ENCODE measurements at regions not wholly inside any gene's neighbourhood (a gene's known extent, or its start where the extent isn't known, plus 50 kb on each side); places are given as distances from the start of the nearest gene placed in this dataset.
"Not testable (repeated sequence)": the region's sequence is repeated elsewhere in the genome, so short reads cannot be mapped to it uniquely, and the experiment has no call there.

- H3K9me3 ChIP-seq (ENCODE audit: insufficient read depth, low read depth) = peaks cover 20% of the 10 kb centered on the region
- peak in 1 of 2 experiments; percentile 32 for DNase-seq
- H3K4me1 ChIP-seq (replicated peaks; ENCODE audit: insufficient read depth); H4K20me1 ChIP-seq (ENCODE audit: insufficient read depth); H3K4me2 ChIP-seq; POLR2A ChIA-PET (ENCODE audit: unreplicated experiment); H2AFZ ChIP-seq; H3K36me3 ChIP-seq (ENCODE audit: low read depth); H3K27ac ChIP-seq; H3K9me2 ChIP-seq (ENCODE audit: insufficient read depth); CTCF ChIA-PET; H3K27me3 ChIP-seq (ENCODE audit: insufficient read depth, low read depth); BruUV-seq (replicated peaks); H3F3A ChIP-seq (ENCODE audit: insufficient read depth, low read depth); H3K4me3 ChIP-seq; H3K79me2 ChIP-seq (ENCODE audit: low read depth); intact Hi-C loops (cut with micrococcal nuclease; ENCODE audit: unreplicated experiment): not testable (repeated sequence)
Observed at GRCh38 chr19:23984911-23985310, 70.2 kb downstream of the ZNF726 start.

DNA sequence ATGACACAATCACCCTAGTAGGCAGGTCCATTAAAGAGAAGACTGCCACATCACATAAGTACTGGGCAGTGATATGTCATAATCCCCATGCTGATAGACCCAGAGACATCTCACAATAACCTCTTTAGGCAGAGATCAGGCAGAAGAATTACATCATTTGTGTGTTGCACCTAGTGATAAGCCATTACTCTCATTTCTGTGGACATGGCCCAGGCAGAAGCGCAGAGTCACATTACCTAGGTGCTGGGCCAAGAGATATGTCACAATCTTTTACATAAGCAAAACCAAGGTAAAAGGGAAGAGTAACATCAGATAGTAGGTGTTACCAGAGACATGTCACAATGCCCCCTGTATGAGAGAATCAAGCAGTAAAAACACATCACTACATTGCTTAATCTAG, 71.9 kb downstream of the ZNF726 start:
- H4K20me1 ChIP-seq (ENCODE audit: insufficient read depth) = no peaks in the 10 kb centered on the region
- peaks cover 12% of the 10 kb centered on the region for H3K4me1 ChIP-seq (replicated peaks; ENCODE audit: insufficient read depth)
- no peak overlapping the region for H3K27ac ChIP-seq
- ChIA-PET CTCF (no interaction called here), POLR2A (ENCODE audit: unreplicated experiment) (no interaction called here)
- intact Hi-C loops (cut with micrococcal nuclease; ENCODE audit: unreplicated experiment) = no loop called here
- 0 out of 2 replicates have a peak, but pooled peaks cover 9% of the 10 kb centered on the region for H3F3A ChIP-seq (ENCODE audit: insufficient read depth, low read depth)
- TF ChIP-seq, protein P1, sequence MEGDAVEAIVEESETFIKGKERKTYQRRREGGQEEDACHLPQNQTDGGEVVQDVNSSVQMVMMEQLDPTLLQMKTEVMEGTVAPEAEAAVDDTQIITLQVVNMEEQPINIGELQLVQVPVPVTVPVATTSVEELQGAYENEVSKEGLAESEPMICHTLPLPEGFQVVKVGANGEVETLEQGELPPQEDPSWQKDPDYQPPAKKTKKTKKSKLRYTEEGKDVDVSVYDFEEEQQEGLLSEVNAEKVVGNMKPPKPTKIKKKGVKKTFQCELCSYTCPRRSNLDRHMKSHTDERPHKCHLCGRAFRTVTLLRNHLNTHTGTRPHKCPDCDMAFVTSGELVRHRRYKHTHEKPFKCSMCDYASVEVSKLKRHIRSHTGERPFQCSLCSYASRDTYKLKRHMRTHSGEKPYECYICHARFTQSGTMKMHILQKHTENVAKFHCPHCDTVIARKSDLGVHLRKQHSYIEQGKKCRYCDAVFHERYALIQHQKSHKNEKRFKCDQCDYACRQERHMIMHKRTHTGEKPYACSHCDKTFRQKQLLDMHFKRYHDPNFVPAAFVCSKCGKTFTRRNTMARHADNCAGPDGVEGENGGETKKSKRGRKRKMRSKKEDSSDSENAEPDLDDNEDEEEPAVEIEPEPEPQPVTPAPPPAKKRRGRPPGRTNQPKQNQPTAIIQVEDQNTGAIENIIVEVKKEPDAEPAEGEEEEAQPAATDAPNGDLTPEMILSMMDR (conservative IDR thresholded peaks at IDR 0.05) = no peak
- no peaks in the 10 kb centered on the region for H3K9me2 ChIP-seq (ENCODE audit: insufficient read depth)
- no peaks in the 10 kb centered on the region for H3K79me2 ChIP-seq (ENCODE audit: low read depth)
- BruUV-seq (replicated peaks) = no TSS peak
- H2AFZ ChIP-seq = no peak overlapping the region
- H3K4me3 ChIP-seq = no peak overlapping the region
- peak in 1 of 2 experiments; percentile 34 for DNase-seq
- no peaks in the 10 kb centered on the region for H3K27me3 ChIP-seq (ENCODE audit: insufficient read depth, low read depth)
- H3K4me2 ChIP-seq = no peak overlapping the region
- H3K9me3 ChIP-seq (ENCODE audit: insufficient read depth, low read depth) = peaks cover 21% of the 10 kb centered on the region
- no peaks in the 10 kb centered on the region for H3K36me3 ChIP-seq (ENCODE audit: low read depth)

DNA sequence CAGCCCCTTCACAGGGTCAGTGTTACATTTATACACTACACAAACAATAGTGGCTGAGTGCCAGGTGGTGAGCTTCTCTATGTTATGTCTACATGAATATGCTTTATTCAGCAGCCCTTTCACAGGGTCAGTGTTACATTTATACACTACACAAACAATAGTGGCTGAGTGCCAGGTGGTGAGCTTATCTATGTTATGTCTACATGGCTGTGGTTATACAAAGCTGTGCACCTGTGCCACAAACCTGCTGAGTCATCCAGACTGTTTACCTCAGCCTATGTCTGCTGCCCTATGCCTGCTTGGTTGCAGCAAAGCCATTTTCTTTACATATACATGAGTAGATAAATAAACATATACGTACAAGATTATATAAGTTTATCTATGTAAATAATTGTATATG, 76.5 kb downstream of the ZNF726 start:
- Histone ChIP-seq H3K9me3 (ENCODE audit: insufficient read depth, low read depth) (peaks cover 31% of the 10 kb centered on the region), H3K27me3 (ENCODE audit: insufficient read depth, low read depth) (no peaks in the 10 kb centered on the region), H4K20me1 (ENCODE audit: insufficient read depth) (no peaks in the 10 kb centered on the region), H3F3A (ENCODE audit: insufficient read depth, low read depth) (0 out of 2 replicates have a peak, but pooled peaks cover 13% of the 10 kb centered on the region), H3K36me3 (ENCODE audit: low read depth) (no peaks in the 10 kb centered on the region; the same call in 1 of the 2 replicates), H3K4me2 (no peak overlapping the region; the same call in 1 of the 2 replicates), H3K27ac (peak overlapping the region; percentile 45), H3K79me2 (ENCODE audit: low read depth) (no peaks in the 10 kb centered on the region), H3K4me3 (no peak overlapping the region), H3K9me2 (ENCODE audit: insufficient read depth) (no peaks in the 10 kb centered on the region), H2AFZ (no peak overlapping the region), H3K4me1 (replicated peaks; ENCODE audit: insufficient read depth) (peaks cover 19% of the 10 kb centered on the region)
- no TSS peak for BruUV-seq (replicated peaks)
- DNase-seq = peak; percentile 72 to 98
- no peak for TF ChIP-seq EZH2 (IDR thresholded peaks at IDR 0.05; ENCODE audit: low read depth)
- TF ChIP-seq, protein P1 (conservative IDR thresholded peaks at IDR 0.05) = no peak
- intact Hi-C loops (cut with micrococcal nuclease; ENCODE audit: unreplicated experiment) = no loop called here
- CTCF ChIA-PET = interaction anchor here (0.6 kb wide), 1 partner anchor 20 kb away, joined by 4 read pairs; no protein-coding TSS in a partner anchor
- POLR2A ChIA-PET (ENCODE audit: unreplicated experiment) = interaction anchor here (0.6 kb wide), 1 partner anchor 42 kb away, joined by 3 read pairs; no protein-coding TSS in a partner anchor

- Histone ChIP-seq H3K9me3 (ENCODE audit: insufficient read depth, low read depth) (peaks cover 40% of the 10 kb centered on the region), H3K4me1 (replicated peaks; ENCODE audit: insufficient read depth) (peaks cover 19% of the 10 kb centered on the region), H4K20me1 (ENCODE audit: insufficient read depth) (no peaks in the 10 kb centered on the region), H3K4me2 (no peak overlapping the region), H3K9me2 (ENCODE audit: insufficient read depth) (no peaks in the 10 kb centered on the region), H2AFZ (no peak overlapping the region), H3K79me2 (ENCODE audit: low read depth) (no peaks in the 10 kb centered on the region), H3K27ac (no peak overlapping the region), H3F3A (ENCODE audit: insufficient read depth, low read depth) (0 out of 2 replicates have a peak, but pooled peaks cover 13% of the 10 kb centered on the region), H3K27me3 (ENCODE audit: insufficient read depth, low read depth) (no peaks in the 10 kb centered on the region), H3K36me3 (ENCODE audit: low read depth) (no peaks in the 10 kb centered on the region; the same call in 1 of the 2 replicates), H3K4me3 (no peak overlapping the region)
- ChIA-PET POLR2A (ENCODE audit: unreplicated experiment) (no interaction called here), CTCF (no interaction called here)
- intact Hi-C loops (cut with micrococcal nuclease; ENCODE audit: unreplicated experiment) = no loop called here
- TF ChIP-seq EZH2 (IDR thresholded peaks at IDR 0.05; ENCODE audit: low read depth) = no peak
- TF ChIP-seq, protein P1 (conservative IDR thresholded peaks at IDR 0.05) = no peak
- no peak for DNase-seq
- BruUV-seq (replicated peaks) = no TSS peak
Observed at GRCh38 chr19:23992348-23992747, 77.7 kb downstream of the ZNF726 start.

Data from PC-9 (cell line).